Stimulated activated naive B cell treated with anti-CD40 and anti-IgM and Interleukin-4, amounts not matched to agents 10 μg/mL and 1 μg/mL and 100 μg/mL, for 72 hours (primary cell): ENCODE measurements at regions not wholly inside any gene's neighbourhood (a gene's known extent, or its start where the extent isn't known, plus 50 kb on each side); places are given as distances from the start of the nearest gene placed in this dataset.

Source experiments
- ATAC-seq, 2 donors: fragments of 150-1000 bp; cut with Tn5 transposase; replicated peaks; 2 replicates each; pipeline ENCODE4 v1.10.0; 2021; ENCODE audit warnings: moderate library complexity in 1 of 2
- DNase-seq: peaks from one replicate; pipeline ENCODE4 v3.0.0; 2021
- H3K27ac Mint-ChIP-seq: one replicate; pipeline ENCODE4 v1.8.0; 2022; ENCODE audit warnings: mild to moderate bottlenecking, mixed read lengths
- H3K27me3 Mint-ChIP-seq, 2 donors: one replicate each; pipeline ENCODE4 v1.8.0; 2022; ENCODE audit warnings: mixed read lengths in 2 of 2
- H3K36me3 Mint-ChIP-seq, 2 donors: one replicate each; pipeline ENCODE4 v1.8.0; 2022; ENCODE audit warnings: mixed read lengths in 2 of 2, mild to moderate bottlenecking in 1 of 2
- H3K4me1 Mint-ChIP-seq, 2 donors: one replicate each; pipeline ENCODE4 v1.8.0; 2022; ENCODE audit warnings: mixed read lengths in 2 of 2, mild to moderate bottlenecking in 1 of 2
- H3K4me3 Mint-ChIP-seq, 2 donors: one replicate each; pipeline ENCODE4 v1.8.0; 2022; ENCODE audit warnings: mild to moderate bottlenecking in 2 of 2, mixed read lengths in 2 of 2, moderate library complexity in 1 of 2
- H3K9me3 Mint-ChIP-seq, 2 donors: one replicate each; pipeline ENCODE4 v1.8.0; 2022; ENCODE audit warnings: mixed read lengths in 2 of 2, mild to moderate bottlenecking in 1 of 2

DNA sequence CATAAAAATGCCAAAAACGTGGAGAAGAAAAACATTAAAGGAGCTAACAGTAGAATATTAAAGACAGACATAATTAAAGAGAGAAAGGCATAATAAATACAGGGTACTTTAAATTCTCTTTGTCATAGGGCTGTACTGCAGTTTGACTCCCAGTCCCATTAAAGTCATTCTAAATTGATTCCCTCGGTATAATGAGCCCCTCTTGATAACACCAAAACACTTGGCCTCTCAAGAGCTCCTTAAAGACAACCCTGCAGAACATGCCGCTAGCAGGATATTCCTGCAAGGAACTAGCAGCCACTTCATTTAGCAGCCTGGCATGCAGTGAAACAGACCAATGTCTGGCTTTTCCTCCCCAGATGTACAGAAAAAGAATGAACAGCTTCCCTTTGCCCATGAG lies 273.8 kb upstream of the ESRRG start:
- DNase-seq (no peak), ATAC-seq (no peak)
- H3K27ac Mint-ChIP-seq: no peak overlapping the region
- H3K9me3 Mint-ChIP-seq: peaks cover 0 to 3% of the 10 kb centered on the region in 2 donors
- H3K36me3 Mint-ChIP-seq: no peaks in the 10 kb centered on the region
- H3K4me1 Mint-ChIP-seq: no peaks in the 10 kb centered on the region
- H3K27me3 Mint-ChIP-seq: no peaks in the 10 kb centered on the region
- H3K4me3 Mint-ChIP-seq: no peak overlapping the region

- DNase-seq (no peak), ATAC-seq (no peak)
- Mint-ChIP-seq H3K4me1 (no peaks in the 10 kb centered on the region), H3K36me3 (no peaks in the 10 kb centered on the region), H3K27me3 (no peaks in the 10 kb centered on the region), H3K9me3 (peaks cover 0 to 2% of the 10 kb centered on the region in 2 donors), H3K27ac (no peak overlapping the region), H3K4me3 (no peak overlapping the region)
Measured at GRCh38 chr1:216984536-216984935, 261.3 kb upstream of the ESRRG start.

DNA sequence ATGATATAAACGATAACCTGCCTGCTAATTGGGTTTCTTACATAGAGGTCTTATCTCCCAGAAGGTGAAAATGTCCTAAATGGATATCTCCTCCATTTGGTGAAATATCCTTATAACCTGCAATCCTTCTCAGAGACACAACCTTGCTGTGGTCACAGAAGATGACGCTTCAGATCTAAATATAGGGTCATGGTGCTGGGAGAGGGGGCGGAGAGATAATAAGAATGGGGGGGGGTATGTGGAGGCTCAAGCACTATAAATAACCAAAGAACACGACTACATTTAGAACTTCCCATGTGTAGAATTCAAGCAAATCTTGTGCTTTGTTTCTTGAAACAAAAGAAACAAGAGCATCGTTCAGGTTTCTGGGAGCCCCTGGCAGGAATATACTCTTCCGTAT lies 260.6 kb upstream of the ESRRG start:
- H3K36me3 Mint-ChIP-seq: no peaks in the 10 kb centered on the region
- DNase-seq: no peak
- no peak overlapping the region for H3K4me3 Mint-ChIP-seq
- no peak for ATAC-seq
- no peaks in the 10 kb centered on the region for H3K4me1 Mint-ChIP-seq
- H3K27ac Mint-ChIP-seq: no peak overlapping the region
- H3K27me3 Mint-ChIP-seq: no peaks in the 10 kb centered on the region
- peaks cover 0 to 1% of the 10 kb centered on the region in 2 donors for H3K9me3 Mint-ChIP-seq

DNA sequence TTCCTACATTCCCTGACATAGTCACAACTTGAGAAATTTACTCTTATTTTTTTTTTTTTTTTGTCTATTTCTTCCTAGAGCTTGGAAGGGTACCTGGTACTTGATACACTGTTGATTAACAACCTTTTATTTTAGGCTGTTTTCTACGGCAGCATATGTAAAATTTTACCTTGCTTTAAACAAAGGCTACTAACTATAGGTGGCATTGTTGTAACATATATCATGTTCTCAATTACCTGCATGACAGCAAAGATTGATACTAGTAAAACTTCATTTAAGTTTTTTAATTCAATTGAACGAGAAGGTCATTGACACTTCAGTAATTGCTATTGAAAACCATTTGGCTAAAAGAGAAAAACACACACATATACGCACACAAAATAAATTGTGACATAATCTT lies 238.3 kb upstream of the ESRRG start:
- H3K27me3 Mint-ChIP-seq: no peaks in the 10 kb centered on the region
- H3K27ac Mint-ChIP-seq: no peak overlapping the region
- no peak overlapping the region for H3K4me3 Mint-ChIP-seq
- H3K36me3 Mint-ChIP-seq: no peaks in the 10 kb centered on the region
- peaks cover 0 to 2% of the 10 kb centered on the region in 2 donors for H3K9me3 Mint-ChIP-seq
- ATAC-seq: no peak
- H3K4me1 Mint-ChIP-seq: no peaks in the 10 kb centered on the region
- no peak for DNase-seq

- Mint-ChIP-seq H3K4me3 (no peak overlapping the region), H3K27ac (no peak overlapping the region), H3K4me1 (no peaks in the 10 kb centered on the region), H3K9me3 (peaks cover 2 to 3% of the 10 kb centered on the region in 2 donors), H3K27me3 (no peaks in the 10 kb centered on the region), H3K36me3 (no peaks in the 10 kb centered on the region)
- ATAC-seq (no peak), DNase-seq (no peak)
Measured at GRCh38 chr1:216960716-216961115, 237.5 kb upstream of the ESRRG start.

- no peaks in the 10 kb centered on the region for H3K27me3 Mint-ChIP-seq
- ATAC-seq (no peak), DNase-seq (no peak)
- H3K27ac Mint-ChIP-seq: no peak overlapping the region
- H3K4me1 Mint-ChIP-seq: no peaks in the 10 kb centered on the region
- H3K9me3 Mint-ChIP-seq: peaks cover 4 to 5% of the 10 kb centered on the region in 2 donors
- no peak overlapping the region for H3K4me3 Mint-ChIP-seq
- H3K36me3 Mint-ChIP-seq: no peaks in the 10 kb centered on the region
Measured at GRCh38 chr1:216958569-216958968, 235.3 kb upstream of the ESRRG start.

- H3K36me3 Mint-ChIP-seq: no peaks in the 10 kb centered on the region
- H3K27me3 Mint-ChIP-seq: no peaks in the 10 kb centered on the region
- H3K4me1 Mint-ChIP-seq: no peaks in the 10 kb centered on the region
- peaks cover 4 to 5% of the 10 kb centered on the region in 2 donors for H3K9me3 Mint-ChIP-seq
- ATAC-seq (no peak), DNase-seq (no peak)
- H3K27ac Mint-ChIP-seq: no peak overlapping the region
- no peak overlapping the region for H3K4me3 Mint-ChIP-seq
Measured at GRCh38 chr1:216953495-216953894, 230.3 kb upstream of the ESRRG start.

- Mint-ChIP-seq H3K9me3 (peaks cover 4 to 5% of the 10 kb centered on the region in 2 donors), H3K4me3 (no peak overlapping the region), H3K36me3 (no peaks in the 10 kb centered on the region), H3K4me1 (no peaks in the 10 kb centered on the region), H3K27me3 (no peaks in the 10 kb centered on the region), H3K27ac (no peak overlapping the region)
- DNase-seq (no peak), ATAC-seq (no peak)
Measured at GRCh38 chr1:216952864-216953263, 229.6 kb upstream of the ESRRG start.

- Mint-ChIP-seq H3K9me3 (peaks cover 0 to 3% of the 10 kb centered on the region in 2 donors), H3K36me3 (no peaks in the 10 kb centered on the region), H3K27me3 (no peaks in the 10 kb centered on the region), H3K4me1 (no peaks in the 10 kb centered on the region), H3K4me3 (no peak overlapping the region), H3K27ac (no peak overlapping the region)
- ATAC-seq: no peak
- no peak for DNase-seq
Measured at GRCh38 chr1:216945538-216946080, 222.4 kb upstream of the ESRRG start.

DNA sequence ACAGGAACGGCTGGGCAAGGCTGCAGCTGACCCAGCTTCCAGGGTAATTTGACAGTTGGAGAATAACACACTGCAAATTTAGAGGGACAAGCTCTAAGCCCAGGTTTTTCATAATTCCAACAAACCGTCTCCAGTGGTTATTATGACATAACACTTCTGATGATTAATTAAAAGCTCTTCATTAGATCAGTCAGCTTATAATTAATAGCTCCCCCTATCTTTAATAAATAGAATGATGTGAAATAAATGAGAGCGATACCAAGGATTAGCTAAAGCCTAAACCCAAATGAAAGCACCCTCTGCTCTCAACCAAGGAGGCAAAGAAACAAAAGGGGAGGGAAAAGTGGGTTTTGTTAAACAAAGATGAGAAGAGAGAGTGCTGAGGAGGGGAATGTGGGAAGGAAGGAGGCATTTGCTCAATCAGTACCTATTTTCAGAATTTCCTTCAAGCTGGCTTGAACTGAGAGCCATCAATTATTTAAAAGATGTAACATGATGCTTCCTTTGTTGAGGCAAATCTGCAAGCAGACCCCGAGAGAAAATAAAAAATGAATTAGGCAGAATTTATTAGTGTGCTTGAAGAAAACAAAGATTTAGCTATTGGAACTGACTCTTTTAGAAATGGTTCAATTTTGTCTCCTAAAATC lies 221.8 kb upstream of the ESRRG start:
- Mint-ChIP-seq H3K36me3 (no peaks in the 10 kb centered on the region), H3K9me3 (peaks cover 0 to 3% of the 10 kb centered on the region in 2 donors), H3K27me3 (no peaks in the 10 kb centered on the region), H3K27ac (no peak overlapping the region), H3K4me1 (no peaks in the 10 kb centered on the region), H3K4me3 (no peak overlapping the region)
- ATAC-seq: no peak
- DNase-seq: no peak

DNA sequence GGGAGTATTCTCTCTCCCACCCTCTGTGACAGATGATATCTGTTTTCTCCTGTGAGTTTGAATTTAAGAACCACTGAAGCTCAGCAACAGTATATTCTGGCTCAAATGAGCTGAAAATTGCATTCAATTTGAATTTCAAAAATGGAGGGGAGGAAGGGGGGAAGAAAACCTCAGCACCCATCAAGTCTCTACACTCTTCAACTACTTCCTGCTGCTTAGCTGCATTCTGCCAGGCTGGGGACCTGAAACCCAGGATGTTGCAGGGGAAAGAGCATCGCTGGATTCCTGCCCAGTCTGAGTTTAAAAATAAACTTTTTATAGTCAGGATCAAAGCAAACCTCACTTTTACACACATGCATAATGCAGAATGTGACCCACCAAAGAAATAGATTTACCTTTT lies 214.3 kb upstream of the ESRRG start:
- Mint-ChIP-seq H3K9me3 (peaks cover 0 to 1% of the 10 kb centered on the region in 2 donors), H3K27ac (no peak overlapping the region), H3K4me3 (no peak overlapping the region), H3K27me3 (no peaks in the 10 kb centered on the region), H3K36me3 (no peaks in the 10 kb centered on the region), H3K4me1 (no peaks in the 10 kb centered on the region)
- ATAC-seq: no peak
- DNase-seq: no peak

DNA sequence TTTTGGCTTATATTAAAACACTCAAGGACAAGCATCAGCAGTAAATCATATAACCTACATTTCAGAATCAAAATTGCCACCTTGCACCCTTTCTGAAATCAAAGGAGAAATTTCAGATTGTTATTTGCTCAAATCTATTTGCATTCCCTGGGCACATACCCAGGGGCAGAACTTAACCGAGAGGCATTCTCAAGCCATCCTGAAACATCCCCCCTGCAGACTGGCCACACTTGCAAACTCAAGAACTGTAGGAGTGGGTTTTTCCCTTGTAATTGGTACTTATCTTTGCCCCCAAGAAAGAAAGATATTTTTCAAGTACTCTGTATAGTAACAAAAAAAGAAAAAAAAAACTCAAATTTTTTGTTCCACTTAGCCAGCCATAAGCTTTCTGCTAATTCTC lies 213.6 kb upstream of the ESRRG start:
- H3K4me3 Mint-ChIP-seq: no peak overlapping the region
- no peaks in the 10 kb centered on the region for H3K27me3 Mint-ChIP-seq
- H3K9me3 Mint-ChIP-seq: peaks cover 0 to 1% of the 10 kb centered on the region in 2 donors
- no peaks in the 10 kb centered on the region for H3K4me1 Mint-ChIP-seq
- no peaks in the 10 kb centered on the region for H3K36me3 Mint-ChIP-seq
- no peak for DNase-seq
- ATAC-seq: no peak
- H3K27ac Mint-ChIP-seq: no peak overlapping the region

GRCh38 chr1:216935901-216936300 lies 212.7 kb upstream of the ESRRG start:
- Mint-ChIP-seq H3K9me3 (peaks cover 0 to 4% of the 10 kb centered on the region in 2 donors), H3K27me3 (no peaks in the 10 kb centered on the region), H3K36me3 (no peaks in the 10 kb centered on the region), H3K4me1 (no peaks in the 10 kb centered on the region), H3K4me3 (no peak overlapping the region), H3K27ac (no peak overlapping the region)
- ATAC-seq (no peak), DNase-seq (no peak)

DNA sequence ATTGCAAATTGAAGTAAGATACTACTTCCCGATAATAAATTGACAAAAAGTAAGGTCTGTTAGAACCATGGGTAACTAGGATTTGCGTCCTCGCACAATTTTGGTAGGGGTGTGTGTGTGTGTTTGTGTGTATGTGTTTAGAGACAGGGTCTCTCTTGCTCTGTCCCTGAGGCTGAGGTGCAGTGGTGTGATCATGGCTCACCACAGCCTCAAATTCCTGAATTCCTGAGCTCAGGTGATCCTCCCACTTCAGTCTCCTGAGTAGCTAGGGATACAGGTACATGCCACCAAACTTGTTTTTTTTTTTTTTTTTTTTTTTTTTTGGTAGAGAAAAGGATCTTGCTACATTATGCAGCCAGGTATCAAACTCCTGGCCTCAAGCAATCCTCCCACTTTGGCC lies 209.2 kb upstream of the ESRRG start:
- H3K9me3 Mint-ChIP-seq: peaks cover 0 to 4% of the 10 kb centered on the region in 2 donors
- H3K27me3 Mint-ChIP-seq: no peaks in the 10 kb centered on the region
- no peaks in the 10 kb centered on the region for H3K36me3 Mint-ChIP-seq
- H3K27ac Mint-ChIP-seq: no peak overlapping the region
- no peak for ATAC-seq
- H3K4me3 Mint-ChIP-seq: no peak overlapping the region
- no peak for DNase-seq
- H3K4me1 Mint-ChIP-seq: no peaks in the 10 kb centered on the region

DNA sequence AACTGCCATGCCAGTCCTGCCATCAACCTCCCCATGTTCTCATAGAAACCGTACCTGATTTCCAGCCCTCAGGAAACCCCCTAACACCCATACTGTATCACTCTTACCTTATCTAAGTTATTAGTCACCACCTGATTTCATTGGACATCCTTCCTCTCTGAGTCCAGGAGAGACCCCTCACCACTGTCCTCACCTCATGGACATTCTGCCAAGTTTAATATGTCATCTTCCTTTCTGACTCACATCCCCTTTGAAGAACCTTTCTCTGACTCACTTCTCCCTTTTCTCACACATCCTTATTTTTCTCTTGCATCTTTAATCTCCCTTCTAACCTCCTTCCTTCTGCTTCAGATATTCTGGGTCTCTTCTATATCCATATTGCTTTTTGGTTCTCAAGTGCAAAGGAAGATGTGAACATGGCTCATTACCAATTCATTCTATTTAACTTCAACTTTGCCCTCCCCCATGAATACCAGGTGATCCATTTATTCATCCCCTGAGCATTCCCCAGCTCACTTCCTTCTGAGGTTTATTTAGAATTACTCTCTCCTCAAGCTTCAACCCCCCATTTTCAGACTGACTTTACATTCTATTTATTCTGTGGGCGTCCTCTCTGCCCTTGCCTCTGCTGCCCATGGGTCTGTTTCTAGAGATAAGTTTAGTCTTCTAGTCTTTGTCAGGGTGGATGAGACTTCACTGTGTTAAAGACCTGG lies 206.8 kb upstream of the ESRRG start:
- no peaks in the 10 kb centered on the region for H3K36me3 Mint-ChIP-seq
- H3K27ac Mint-ChIP-seq: no peak overlapping the region
- no peak overlapping the region for H3K4me3 Mint-ChIP-seq
- H3K4me1 Mint-ChIP-seq: no peaks in the 10 kb centered on the region
- no peak for DNase-seq
- no peaks in the 10 kb centered on the region for H3K27me3 Mint-ChIP-seq
- peak in 1 of 2 donors; percentile 23 for ATAC-seq
- peaks cover 0 to 4% of the 10 kb centered on the region in 2 donors for H3K9me3 Mint-ChIP-seq
